ENCODE measurements at regions not wholly inside any gene's neighbourhood (a gene's known extent, or its start where the extent isn't known, plus 50 kb on each side); places are given as distances from the start of the nearest gene placed in this dataset.

DNA sequence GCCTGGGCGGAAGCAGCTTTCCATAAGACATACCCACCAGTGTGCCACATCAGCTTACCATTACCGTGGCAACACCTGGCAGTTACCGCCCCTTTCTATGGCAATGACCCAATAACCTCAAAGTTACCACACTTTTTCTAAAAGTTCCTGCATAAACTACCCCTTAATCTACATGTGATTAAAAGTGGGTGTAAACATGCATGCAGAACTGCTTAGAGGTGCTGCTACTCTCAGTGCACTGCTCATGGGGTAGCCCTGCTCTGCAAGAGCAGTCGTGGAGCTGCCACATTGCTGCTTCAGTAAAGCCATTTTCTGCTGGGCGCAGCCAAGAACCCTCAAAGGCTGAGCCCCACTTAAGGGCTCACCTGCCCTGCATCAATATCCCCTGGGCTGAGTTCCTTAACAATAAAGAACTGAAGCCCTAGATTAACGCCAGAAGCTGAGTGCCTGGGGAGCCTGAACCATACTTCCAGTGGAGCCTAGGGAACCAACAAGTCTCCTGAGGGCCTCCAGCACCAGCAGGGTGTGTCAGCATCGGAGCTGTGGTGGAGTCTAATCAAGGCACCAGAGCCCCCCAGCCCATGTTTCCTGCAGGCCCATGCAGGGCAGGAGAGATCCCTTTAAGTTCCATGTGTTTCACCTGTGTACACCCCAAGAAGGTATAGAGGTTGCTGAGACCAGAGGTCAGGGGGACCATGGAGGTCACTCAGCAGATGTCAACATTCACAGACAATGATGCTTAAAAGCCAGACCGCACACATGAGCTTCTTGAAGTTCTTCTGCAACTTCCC is 1198.1 kb downstream of the UQCRFS1 start:
- in situ Hi-C loops (cut with HindIII; ENCODE audit: low sequenced_read_pairs), result no loop called here

GRCh38 chr19:28012361-28012760 is 1200.6 kb downstream of the UQCRFS1 start:
- TF ChIP-seq, protein P1, sequence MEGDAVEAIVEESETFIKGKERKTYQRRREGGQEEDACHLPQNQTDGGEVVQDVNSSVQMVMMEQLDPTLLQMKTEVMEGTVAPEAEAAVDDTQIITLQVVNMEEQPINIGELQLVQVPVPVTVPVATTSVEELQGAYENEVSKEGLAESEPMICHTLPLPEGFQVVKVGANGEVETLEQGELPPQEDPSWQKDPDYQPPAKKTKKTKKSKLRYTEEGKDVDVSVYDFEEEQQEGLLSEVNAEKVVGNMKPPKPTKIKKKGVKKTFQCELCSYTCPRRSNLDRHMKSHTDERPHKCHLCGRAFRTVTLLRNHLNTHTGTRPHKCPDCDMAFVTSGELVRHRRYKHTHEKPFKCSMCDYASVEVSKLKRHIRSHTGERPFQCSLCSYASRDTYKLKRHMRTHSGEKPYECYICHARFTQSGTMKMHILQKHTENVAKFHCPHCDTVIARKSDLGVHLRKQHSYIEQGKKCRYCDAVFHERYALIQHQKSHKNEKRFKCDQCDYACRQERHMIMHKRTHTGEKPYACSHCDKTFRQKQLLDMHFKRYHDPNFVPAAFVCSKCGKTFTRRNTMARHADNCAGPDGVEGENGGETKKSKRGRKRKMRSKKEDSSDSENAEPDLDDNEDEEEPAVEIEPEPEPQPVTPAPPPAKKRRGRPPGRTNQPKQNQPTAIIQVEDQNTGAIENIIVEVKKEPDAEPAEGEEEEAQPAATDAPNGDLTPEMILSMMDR (IDR thresholded peaks at IDR 0.05; ENCODE audit: low read depth, low read length), result no peak
- in situ Hi-C loops (cut with HindIII; ENCODE audit: low sequenced_read_pairs), result no loop called here
- DNase-seq (ENCODE audit: low read depth, low spot score), result no peak
- no peak overlapping the region for H3K4me3 ChIP-seq (ENCODE audit: low read depth, low read length)

More for the DNA sequence above, 1198.1 kb downstream of the UQCRFS1 start:
- TF ChIP-seq, protein P1 (IDR thresholded peaks at IDR 0.05; ENCODE audit: low read depth, low read length), result no peak
- DNase-seq (ENCODE audit: low read depth, low spot score), result no peak
- no peak overlapping the region for H3K4me3 ChIP-seq (ENCODE audit: low read depth, low read length)

DNA sequence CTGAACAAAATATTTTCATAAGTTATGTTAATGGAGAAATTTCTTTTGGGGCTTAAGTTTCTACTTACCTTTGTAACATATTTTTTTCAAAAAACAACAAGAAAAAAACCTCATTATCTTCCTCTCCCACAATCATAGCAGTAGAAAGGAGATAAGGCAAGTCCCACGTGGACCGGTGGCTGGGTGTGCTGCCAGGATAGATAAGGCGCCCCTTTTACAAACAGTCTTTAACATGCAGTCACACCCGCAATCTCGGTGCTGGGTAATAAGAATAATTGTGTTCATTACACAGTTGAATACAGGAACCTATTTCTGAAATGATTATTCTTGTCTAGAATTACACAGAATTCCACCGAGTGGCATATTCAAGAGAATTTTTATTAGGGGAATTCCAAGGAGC is 1202.3 kb downstream of the UQCRFS1 start:
- TF ChIP-seq, protein P1 (IDR thresholded peaks at IDR 0.05; ENCODE audit: low read depth, low read length), result no peak
- in situ Hi-C loops (cut with HindIII; ENCODE audit: low sequenced_read_pairs), result no loop called here
- no peak overlapping the region for H3K4me3 ChIP-seq (ENCODE audit: low read depth, low read length)
- DNase-seq (ENCODE audit: low read depth, low spot score), result no peak

GRCh38 chr19:28009696-28010095 is 1203.3 kb downstream of the UQCRFS1 start:
- peak; percentile 28 for DNase-seq (ENCODE audit: low read depth, low spot score)
- no peak overlapping the region for H3K4me3 ChIP-seq (ENCODE audit: low read depth, low read length)
- TF ChIP-seq, protein P1 (IDR thresholded peaks at IDR 0.05; ENCODE audit: low read depth, low read length), result no peak
- in situ Hi-C loops (cut with HindIII; ENCODE audit: low sequenced_read_pairs), result no loop called here

DNA sequence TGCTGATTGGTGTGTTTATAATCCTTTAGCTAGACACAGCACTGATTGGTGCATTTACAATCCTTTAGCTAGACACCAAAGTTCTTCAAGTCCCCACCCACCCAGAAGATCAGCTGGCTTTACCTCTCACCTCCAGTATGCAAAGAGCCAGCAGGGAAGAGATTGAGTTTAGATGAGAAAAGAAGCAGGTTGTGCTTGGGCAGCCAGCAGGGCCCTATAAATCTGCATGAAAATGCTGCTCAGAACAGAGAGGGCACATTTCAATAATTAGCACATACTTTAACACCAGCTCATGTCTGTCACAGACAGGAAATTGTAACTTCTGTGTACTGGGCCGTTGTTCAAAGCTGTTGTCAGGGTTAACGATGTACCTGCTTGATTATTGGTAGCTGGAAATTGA is 1204.3 kb downstream of the UQCRFS1 start:
- H3K4me3 ChIP-seq (ENCODE audit: low read depth, low read length), result no peak overlapping the region
- no peak for DNase-seq (ENCODE audit: low read depth, low spot score)
- in situ Hi-C loops (cut with HindIII; ENCODE audit: low sequenced_read_pairs), result no loop called here
- TF ChIP-seq, protein P1 (IDR thresholded peaks at IDR 0.05; ENCODE audit: low read depth, low read length), result no peak

DNA sequence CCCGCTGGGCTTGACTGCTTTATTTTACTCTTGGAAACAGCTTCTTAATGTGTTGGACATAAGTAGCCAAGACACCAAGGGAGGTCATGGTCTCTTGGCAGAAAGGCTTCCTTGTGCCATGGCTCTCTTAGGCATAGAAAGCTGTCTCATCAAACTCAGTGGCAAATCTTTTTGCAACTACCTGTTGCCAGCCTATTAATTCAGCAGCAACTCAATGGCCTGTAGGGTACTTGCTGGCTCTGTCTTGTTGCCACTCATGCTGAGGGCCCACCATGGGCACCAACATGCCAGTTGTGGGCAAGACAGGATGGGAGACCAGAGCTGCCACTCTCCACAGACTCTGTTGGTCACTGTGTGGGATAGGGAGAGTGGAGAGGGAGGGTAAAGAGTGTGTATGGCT is 1209.4 kb downstream of the UQCRFS1 start:
- TF ChIP-seq, protein P1 (IDR thresholded peaks at IDR 0.05; ENCODE audit: low read depth, low read length), result no peak
- in situ Hi-C loops (cut with HindIII; ENCODE audit: low sequenced_read_pairs), result no loop called here
- H3K4me3 ChIP-seq (ENCODE audit: low read depth, low read length), result no peak overlapping the region
- no peak for DNase-seq (ENCODE audit: low read depth, low spot score)

Measured in astrocyte of the spinal cord (primary cell).